K562 (cell line): ENCODE measurements at regions not wholly inside any gene's neighbourhood (a gene's known extent, or its start where the extent isn't known, plus 50 kb on each side); places are given as distances from the start of the nearest gene placed in this dataset.

Experiments
- ATAC-seq: fragments of 200-7000 bp; cut with Tn5 transposase; 3 replicates; pipeline ENCODE4 v1.9.1; 2020; ENCODE audit warnings: moderate library complexity
- BruUV-seq: library from RNA; stranded (reverse); fragments of 400-500 nt; replicated peaks from 2 replicates; lab custom pipeline; 2021; lab: Mats Ljungman, UMichigan
- CTCF ChIA-PET: fragments of 300-600 bp; formaldehyde crosslinking; extraction: SDS; loops from one replicate; lab custom pipeline; 2021; ENCODE audit warnings: low intra/inter-chr PET ratio; lab: Yijun Ruan, JAX
- POLR2A ChIA-PET: fragments of 300-600, 350-650 bp; sonication (Branson Sonifier 250); formaldehyde crosslinking; extraction: SDS; loops from one replicate; lab custom pipeline; 2021; ENCODE audit warnings: antibody characterized with exemption, inconsistent platforms; lab: Yijun Ruan, JAX
- DNase-seq, 4 experiments: peaks; one replicate each; pipeline versions ENCODE4 v3.0.0 to v3.0.0-alpha.2; 2011 to 2018; ENCODE audit warnings: low spot score in 3 of 4, mixed read lengths in 3 of 4; ENCODE audit errors: extremely low read depth in 1 of 4
- FAIRE-seq: peaks from 2 replicates; lab custom pipeline; 2011; peaks lifted over from hg19 to GRCh38; lab: Jason Lieb, UNC
- H2AFZ ChIP-seq: 2 replicates; pipeline ENCODE4 v1.6.0; 2011; ENCODE audit warnings: low read depth, low read length, control low read depth, inconsistent platforms
- H3K27ac ChIP-seq: fragments of 200-600 bp; 3 replicates; pipeline ENCODE4 v1.8.0; 2011; ENCODE audit warnings: low read depth, mild to moderate bottlenecking, control low read depth, inconsistent platforms, low read length, moderate library complexity, mixed read lengths; ENCODE audit errors: extremely low read depth
- H3K27me3 ChIP-seq, 2 experiments: fragments of 300-600 bp in 1 of 2; 2 replicates in 1 of 2; 3 replicates in 1 of 2; pipeline versions ENCODE4 v1.6.0 to v1.8.0; 2011; ENCODE audit warnings: inconsistent platforms in 2 of 2, low read length in 2 of 2, mild to moderate bottlenecking in 1 of 2, mixed read lengths in 1 of 2, moderate library complexity in 1 of 2; ENCODE audit not compliant: control insufficient read depth in 2 of 2, insufficient read depth in 2 of 2
- H3K36me3 ChIP-seq: fragments of 300-600 bp; 3 replicates; pipeline ENCODE4 v1.8.0; 2011; ENCODE audit warnings: mild to moderate bottlenecking, low read length, inconsistent platforms; ENCODE audit not compliant: control insufficient read depth, insufficient read depth
- H3K4me1 ChIP-seq, 2 experiments: fragments of 200-600 bp in 1 of 2; replicated peaks in 1 of 2; 2 replicates in 1 of 2; 3 replicates in 1 of 2; pipeline versions ENCODE4 v1.5.1 to v1.8.0; 2011; ENCODE audit warnings: inconsistent platforms in 2 of 2, low read length in 2 of 2, mild to moderate bottlenecking in 1 of 2, mixed read lengths in 1 of 2, moderate library complexity in 1 of 2; ENCODE audit not compliant: control insufficient read depth in 2 of 2, insufficient read depth in 2 of 2
- H3K4me2 ChIP-seq: 2 replicates; pipeline ENCODE4 v1.6.1; 2011; ENCODE audit warnings: low read length, control low read depth, inconsistent platforms, mixed read lengths; ENCODE audit not compliant: insufficient read depth
- H3K4me3 ChIP-seq: fragments of 200-600 bp; sonication (generic), shearing (Covaris generic); 2 replicates; pipeline ENCODE4 v1.5.1; 2016; ENCODE audit warnings: control low read depth, inconsistent platforms
- H3K79me2 ChIP-seq: fragments of 200-600 bp; 3 replicates; pipeline ENCODE4 v1.8.0; 2011; ENCODE audit warnings: low read length, inconsistent platforms; ENCODE audit not compliant: control insufficient read depth, insufficient read depth
- H3K9ac ChIP-seq, 2 experiments: 2 replicates each; pipeline versions ENCODE4 v1.6.0 to v1.6.1; 2011; ENCODE audit warnings: low read depth in 2 of 2, low read length in 2 of 2, control low read depth in 1 of 2, inconsistent platforms in 1 of 2, mild to moderate bottlenecking in 1 of 2, mixed read lengths in 1 of 2; ENCODE audit not compliant: insufficient read depth in 1 of 2
- H3K9me1 ChIP-seq: one replicate; pipeline ENCODE4 v1.6.0; 2011; ENCODE audit warnings: inconsistent platforms, mild to moderate bottlenecking, low read length, moderate library complexity; ENCODE audit not compliant: control insufficient read depth, insufficient read depth
- H3K9me3 ChIP-seq: replicated peaks from 2 replicates; pipeline ENCODE4 v1.5.1; 2011; ENCODE audit warnings: low read depth, low read length, inconsistent platforms; ENCODE audit not compliant: control insufficient read depth, insufficient read depth
- H4K20me1 ChIP-seq: replicated peaks from 2 replicates; pipeline ENCODE4 v1.6.1; 2011; ENCODE audit warnings: low read length, inconsistent platforms, mixed read lengths; ENCODE audit not compliant: control insufficient read depth, insufficient read depth
- DDX20 ChIP-seq: fragments of 450-650 bp; IDR thresholded peaks from 2 replicates; pipeline ENCODE4 v1.6.1; 2016; ENCODE audit warnings: missing genetic modification characterization, low read depth, mild to moderate bottlenecking, missing compliant biosample characterization, moderate library complexity
- ESRRA ChIP-seq: fragments of 450-650 bp; IDR thresholded peaks from 2 replicates; pipeline ENCODE4 v1.6.1; 2014; ENCODE audit warnings: low read depth, mild to moderate bottlenecking, moderate library complexity, borderline replicate concordance
- MECOM ChIP-seq: fragments of 250-450 bp; sonication (Bioruptor Pico); IDR thresholded peaks from 2 replicates; pipeline ENCODE4 v1.8.0; 2022; ENCODE audit warnings: inconsistent platforms
- NFYB ChIP-seq: IDR thresholded peaks from 2 replicates; pipeline ENCODE4 v1.6.1; 2011; ENCODE audit warnings: mild to moderate bottlenecking, moderate library complexity; ENCODE audit not compliant: insufficient read length; ENCODE audit errors: extremely low read depth
- TEAD1 ChIP-seq, 2 experiments: fragments of 450-650 bp in 1 of 2; sonication (generic) in 1 of 2; formaldehyde crosslinking; IDR thresholded peaks; 2 replicates each; pipeline versions ENCODE4 v1.4.0 to v1.8.0; 2020 to 2022; ENCODE audit warnings: mild to moderate bottlenecking in 2 of 2, missing genetic modification reagents in 1 of 2
- ZNF668 ChIP-seq: fragments of 250-450 bp; sonication (Bioruptor Pico); IDR thresholded peaks from 2 replicates; pipeline ENCODE4 v1.8.0; 2022; ENCODE audit warnings: mild to moderate bottlenecking, inconsistent platforms
- WGBS: fragments of 100-300 bp; shearing (Covaris generic); methylation state at CpG from one replicate; pipeline ENCODE4 v1.1.6; 2016; ENCODE audit warnings: low coverage, mixed read lengths; ENCODE audit not compliant: insufficient coverage; ENCODE audit errors: missing lambda C conversion rate; 5-methylcytosine and 5-hydroxymethylcytosine counted together
- in situ Hi-C: fragments of 300-500 bp; cut with MboI; formaldehyde crosslinking; loops from 4 replicates; pipeline ENCODE4 v1.15.0; 2018; ENCODE audit warnings: inconsistent platforms, mixed read lengths
- intact Hi-C: fragments of 100-400 bp; cut with micrococcal nuclease; formaldehyde crosslinking; loops from 2 replicates; pipeline ENCODE4 v1.14.2; 2022
- TF ChIP-seq, protein P1 (sequence below): fragments of 250-450 bp; sonication (Bioruptor Pico); IDR thresholded peaks from 2 replicates; pipeline ENCODE4 v1.8.0; 2021; ENCODE audit warnings: borderline replicate concordance, mild to moderate bottlenecking, moderate library complexity; ENCODE audit not compliant: poor library complexity, severe bottlenecking
- TF ChIP-seq, protein P2 (sequence below): fragments of 450-650 bp; IDR thresholded peaks from 2 replicates; pipeline ENCODE4 v1.6.1; 2016; ENCODE audit warnings: borderline replicate concordance
- TF ChIP-seq, protein P3 (sequence below): fragments of 450-650 bp; IDR thresholded peaks from one replicate; pipeline ENCODE4 v1.6.1; 2018; ENCODE audit warnings: mild to moderate bottlenecking, moderate library complexity; ENCODE audit not compliant: partially characterized antibody

- H3K4me3 ChIP-seq, result no peak overlapping the region
- CTCF ChIA-PET, result no interaction called here
- no peak overlapping the region for H2AFZ ChIP-seq
- BruUV-seq, result no TSS peak
- in situ Hi-C loops (no loop called here), intact Hi-C loops (no loop called here)
- TF ChIP-seq NFYB, result no peak
- TF ChIP-seq MECOM (CRISPR knock-in tag), result no peak
- TF ChIP-seq, protein P1, sequence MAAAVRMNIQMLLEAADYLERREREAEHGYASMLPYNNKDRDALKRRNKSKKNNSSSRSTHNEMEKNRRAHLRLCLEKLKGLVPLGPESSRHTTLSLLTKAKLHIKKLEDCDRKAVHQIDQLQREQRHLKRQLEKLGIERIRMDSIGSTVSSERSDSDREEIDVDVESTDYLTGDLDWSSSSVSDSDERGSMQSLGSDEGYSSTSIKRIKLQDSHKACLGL, result no peak
- no peak for TF ChIP-seq DDX20 (tag)
- TF ChIP-seq TEAD1 (CRISPR knock-in tag; IDR thresholded peaks at IDR 0.05), result no peak
- TF ChIP-seq ESRRA, result no peak
- TF ChIP-seq, protein P2, sequence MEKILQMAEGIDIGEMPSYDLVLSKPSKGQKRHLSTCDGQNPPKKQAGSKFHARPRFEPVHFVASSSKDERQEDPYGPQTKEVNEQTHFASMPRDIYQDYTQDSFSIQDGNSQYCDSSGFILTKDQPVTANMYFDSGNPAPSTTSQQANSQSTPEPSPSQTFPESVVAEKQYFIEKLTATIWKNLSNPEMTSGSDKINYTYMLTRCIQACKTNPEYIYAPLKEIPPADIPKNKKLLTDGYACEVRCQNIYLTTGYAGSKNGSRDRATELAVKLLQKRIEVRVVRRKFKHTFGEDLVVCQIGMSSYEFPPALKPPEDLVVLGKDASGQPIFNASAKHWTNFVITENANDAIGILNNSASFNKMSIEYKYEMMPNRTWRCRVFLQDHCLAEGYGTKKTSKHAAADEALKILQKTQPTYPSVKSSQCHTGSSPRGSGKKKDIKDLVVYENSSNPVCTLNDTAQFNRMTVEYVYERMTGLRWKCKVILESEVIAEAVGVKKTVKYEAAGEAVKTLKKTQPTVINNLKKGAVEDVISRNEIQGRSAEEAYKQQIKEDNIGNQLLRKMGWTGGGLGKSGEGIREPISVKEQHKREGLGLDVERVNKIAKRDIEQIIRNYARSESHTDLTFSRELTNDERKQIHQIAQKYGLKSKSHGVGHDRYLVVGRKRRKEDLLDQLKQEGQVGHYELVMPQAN, result no peak
- no peak for TF ChIP-seq ZNF668 (CRISPR knock-in tag)
- TF ChIP-seq, protein P3, sequence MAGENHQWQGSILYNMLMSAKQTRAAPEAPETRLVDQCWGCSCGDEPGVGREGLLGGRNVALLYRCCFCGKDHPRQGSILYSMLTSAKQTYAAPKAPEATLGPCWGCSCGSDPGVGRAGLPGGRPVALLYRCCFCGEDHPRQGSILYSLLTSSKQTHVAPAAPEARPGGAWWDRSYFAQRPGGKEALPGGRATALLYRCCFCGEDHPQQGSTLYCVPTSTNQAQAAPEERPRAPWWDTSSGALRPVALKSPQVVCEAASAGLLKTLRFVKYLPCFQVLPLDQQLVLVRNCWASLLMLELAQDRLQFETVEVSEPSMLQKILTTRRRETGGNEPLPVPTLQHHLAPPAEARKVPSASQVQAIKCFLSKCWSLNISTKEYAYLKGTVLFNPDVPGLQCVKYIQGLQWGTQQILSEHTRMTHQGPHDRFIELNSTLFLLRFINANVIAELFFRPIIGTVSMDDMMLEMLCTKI, result no peak
- FAIRE-seq, result no peak
- 0% methylated on average over 6 of the region's 7 CpGs for WGBS
- H3K27ac ChIP-seq, result no peak overlapping the region
- peaks cover 5 to 40% of the 10 kb centered on the region in 2 experiments; a peak in 4 of 5 replicates for H3K27me3 ChIP-seq
- no peaks in the 10 kb centered on the region for H3K4me1 ChIP-seq
- H4K20me1 ChIP-seq, result no peaks in the 10 kb centered on the region; the same call in 1 of the 2 replicates
- no peaks in the 10 kb centered on the region for H3K79me2 ChIP-seq
- no peaks in the 10 kb centered on the region for H3K9me1 ChIP-seq
- POLR2A ChIA-PET, result no interaction called here
- H3K4me2 ChIP-seq, result no peak overlapping the region
- no peak for DNase-seq
- no peak overlapping the region for H3K9ac ChIP-seq
- H3K36me3 ChIP-seq, result no peaks in the 10 kb centered on the region
- no peak for ATAC-seq
- no peaks in the 10 kb centered on the region for H3K9me3 ChIP-seq
Observed at GRCh38 chr18:78773303-78773755, 206.3 kb upstream of the SALL3 start.
